ENCODE measurements at regions not wholly inside any gene's neighbourhood (a gene's known extent, or its start where the extent isn't known, plus 50 kb on each side); places are given as distances from the start of the nearest gene placed in this dataset.

GRCh38 chr5:143877196-143877595, 65.2 kb downstream of the HMHB1 start:
- H3K4me2 ChIP-seq (ENCODE audit: low read length), result no peak overlapping the region
- no peaks in the 10 kb centered on the region for H3K27me3 ChIP-seq (ENCODE audit: low read depth, low read length)
- no peak overlapping the region for H3K9ac ChIP-seq (ENCODE audit: low read length)
- no peaks in the 10 kb centered on the region for H3K9me3 ChIP-seq (ENCODE audit: insufficient read depth, low read length)
- TF ChIP-seq EZH2phosphoT487 (IDR thresholded peaks at IDR 0.05; ENCODE audit: low read depth) (no peak), CTCF (IDR thresholded peaks at IDR 0.05; ENCODE audit: low read depth, low read length) (no peak)
- no peaks in the 10 kb centered on the region for H3K4me1 ChIP-seq (ENCODE audit: low read length)
- no peaks in the 10 kb centered on the region for H4K20me1 ChIP-seq (ENCODE audit: insufficient read depth, low read length)
- H3K27ac ChIP-seq (ENCODE audit: low read length), result no peak overlapping the region
- H3K4me3 ChIP-seq (ENCODE audit: low read length), result no peak overlapping the region
- H3K79me2 ChIP-seq (ENCODE audit: low read length), result no peaks in the 10 kb centered on the region
- no peak overlapping the region for H2AFZ ChIP-seq (ENCODE audit: low read depth, low read length)
- no peaks in the 10 kb centered on the region for H3K36me3 ChIP-seq (replicated peaks; ENCODE audit: low read depth, low read length)

GRCh38 chr5:143878430-143878829, 66.5 kb downstream of the HMHB1 start:
- Histone ChIP-seq H3K79me2 (ENCODE audit: low read length) (no peaks in the 10 kb centered on the region), H3K9ac (ENCODE audit: low read length) (no peak overlapping the region), H2AFZ (ENCODE audit: low read depth, low read length) (no peak overlapping the region), H3K27me3 (ENCODE audit: low read depth, low read length) (no peaks in the 10 kb centered on the region), H3K4me3 (ENCODE audit: low read length) (no peak overlapping the region), H3K9me3 (ENCODE audit: insufficient read depth, low read length) (no peaks in the 10 kb centered on the region), H3K27ac (ENCODE audit: low read length) (no peak overlapping the region), H3K4me1 (ENCODE audit: low read length) (no peaks in the 10 kb centered on the region), H3K36me3 (replicated peaks; ENCODE audit: low read depth, low read length) (no peaks in the 10 kb centered on the region), H3K4me2 (ENCODE audit: low read length) (no peak overlapping the region), H4K20me1 (ENCODE audit: insufficient read depth, low read length) (no peaks in the 10 kb centered on the region)
- TF ChIP-seq CTCF (IDR thresholded peaks at IDR 0.05; ENCODE audit: low read depth, low read length) (no peak), EZH2phosphoT487 (IDR thresholded peaks at IDR 0.05; ENCODE audit: low read depth) (no peak)

GRCh38 chr5:143879646-143880045, 67.7 kb downstream of the HMHB1 start:
- H3K9me3 ChIP-seq (ENCODE audit: insufficient read depth, low read length), result no peaks in the 10 kb centered on the region
- no peaks in the 10 kb centered on the region for H3K36me3 ChIP-seq (replicated peaks; ENCODE audit: low read depth, low read length)
- TF ChIP-seq EZH2phosphoT487 (IDR thresholded peaks at IDR 0.05; ENCODE audit: low read depth) (no peak), CTCF (IDR thresholded peaks at IDR 0.05; ENCODE audit: low read depth, low read length) (no peak)
- no peak overlapping the region for H3K9ac ChIP-seq (ENCODE audit: low read length)
- H3K27ac ChIP-seq (ENCODE audit: low read length), result no peak overlapping the region
- no peaks in the 10 kb centered on the region for H3K27me3 ChIP-seq (ENCODE audit: low read depth, low read length)
- no peak overlapping the region for H2AFZ ChIP-seq (ENCODE audit: low read depth, low read length)
- no peaks in the 10 kb centered on the region for H4K20me1 ChIP-seq (ENCODE audit: insufficient read depth, low read length)
- H3K4me2 ChIP-seq (ENCODE audit: low read length), result no peak overlapping the region
- H3K79me2 ChIP-seq (ENCODE audit: low read length), result no peaks in the 10 kb centered on the region
- no peak overlapping the region for H3K4me3 ChIP-seq (ENCODE audit: low read length)
- H3K4me1 ChIP-seq (ENCODE audit: low read length), result no peaks in the 10 kb centered on the region

GRCh38 chr5:143880178-143880577, 68.2 kb downstream of the HMHB1 start:
- Histone ChIP-seq H3K36me3 (replicated peaks; ENCODE audit: low read depth, low read length) (no peaks in the 10 kb centered on the region), H3K4me2 (ENCODE audit: low read length) (no peak overlapping the region), H3K4me3 (ENCODE audit: low read length) (no peak overlapping the region), H3K27me3 (ENCODE audit: low read depth, low read length) (no peaks in the 10 kb centered on the region), H3K79me2 (ENCODE audit: low read length) (no peaks in the 10 kb centered on the region), H3K9ac (ENCODE audit: low read length) (no peak overlapping the region), H2AFZ (ENCODE audit: low read depth, low read length) (no peak overlapping the region), H3K4me1 (ENCODE audit: low read length) (no peaks in the 10 kb centered on the region), H3K27ac (ENCODE audit: low read length) (no peak overlapping the region), H3K9me3 (ENCODE audit: insufficient read depth, low read length) (no peaks in the 10 kb centered on the region), H4K20me1 (ENCODE audit: insufficient read depth, low read length) (no peaks in the 10 kb centered on the region)
- no peak for TF ChIP-seq CTCF (IDR thresholded peaks at IDR 0.05; ENCODE audit: low read depth, low read length)
- TF ChIP-seq EZH2phosphoT487 (IDR thresholded peaks at IDR 0.05; ENCODE audit: low read depth), result no peak
